GM18499 (cell line): ENCODE measurements at regions not wholly inside any gene's neighbourhood (a gene's known extent, or its start where the extent isn't known, plus 50 kb on each side); places are given as distances from the start of the nearest gene placed in this dataset.
"Not testable (repeated sequence)": the region's sequence is repeated elsewhere in the genome, so short reads cannot be mapped to it uniquely, and the experiment has no call there.

ENCODE experiments used
- ATAC-seq: cut with Tn5 transposase; IDR thresholded peaks from one replicate; pipeline ENCODE4 v1.9.1; 2021; ENCODE audit warnings: moderate number of reproducible peaks; ENCODE audit not compliant: insufficient read depth, unreplicated experiment

DNA sequence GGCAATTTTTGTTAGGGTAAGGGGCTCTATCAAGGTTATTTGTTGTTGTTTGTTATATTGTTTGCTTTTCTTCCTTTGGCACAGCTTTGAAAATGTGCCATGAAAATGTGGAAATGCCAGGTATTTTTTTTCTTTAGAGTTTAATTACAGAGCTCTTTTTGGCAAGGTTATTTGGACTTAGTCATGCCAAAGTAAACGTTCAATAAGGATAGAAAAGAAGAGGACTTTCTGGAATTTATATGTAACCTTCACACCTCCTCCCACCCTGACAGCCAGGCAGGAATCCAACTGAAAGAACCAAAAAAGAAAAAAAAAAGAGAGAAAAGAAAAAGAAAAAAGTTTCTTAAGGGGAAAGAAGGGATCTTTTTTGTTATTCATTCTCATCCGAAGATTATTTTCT is 217.8 kb downstream of the KITLG start:
- ATAC-seq, result no peak

DNA sequence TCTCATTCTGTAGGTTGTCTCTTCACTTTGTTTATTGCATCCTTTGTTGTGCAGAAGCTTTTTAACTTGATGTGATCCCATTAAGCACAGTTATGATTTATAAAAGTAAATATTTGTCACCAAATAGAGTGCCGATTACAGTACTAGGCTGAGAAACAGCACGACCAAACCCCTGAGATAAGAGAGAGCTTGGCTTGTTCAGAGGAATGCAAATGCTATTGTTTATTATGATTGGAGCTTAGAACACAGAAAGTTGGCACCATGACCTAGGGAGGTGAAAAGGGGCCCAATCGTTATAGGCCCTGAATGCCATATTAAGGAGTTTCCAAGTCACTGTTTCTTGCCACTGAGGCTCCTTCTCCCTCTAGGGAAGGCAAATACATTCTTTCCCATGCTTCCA is 214.9 kb downstream of the KITLG start:
- no peak for ATAC-seq

DNA sequence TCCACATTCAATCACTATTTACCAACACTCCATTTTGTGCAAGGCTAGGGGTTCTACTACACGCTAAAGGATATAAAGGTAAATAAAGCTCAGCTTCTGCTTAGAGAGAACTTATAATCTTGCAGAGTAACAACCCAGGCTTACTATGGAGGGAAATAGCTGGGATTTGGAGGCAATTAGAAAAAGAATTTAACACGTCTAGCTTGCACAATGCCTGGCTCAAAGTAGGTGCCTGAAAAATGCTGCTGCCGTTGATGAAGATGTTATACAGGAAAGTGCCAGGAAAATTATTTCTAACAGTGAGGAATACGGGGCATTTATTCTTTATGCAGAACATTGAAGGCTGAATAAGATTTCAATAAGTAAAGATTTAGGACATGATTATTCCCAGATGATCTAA is 214.2 kb downstream of the KITLG start:
- no peak for ATAC-seq

DNA sequence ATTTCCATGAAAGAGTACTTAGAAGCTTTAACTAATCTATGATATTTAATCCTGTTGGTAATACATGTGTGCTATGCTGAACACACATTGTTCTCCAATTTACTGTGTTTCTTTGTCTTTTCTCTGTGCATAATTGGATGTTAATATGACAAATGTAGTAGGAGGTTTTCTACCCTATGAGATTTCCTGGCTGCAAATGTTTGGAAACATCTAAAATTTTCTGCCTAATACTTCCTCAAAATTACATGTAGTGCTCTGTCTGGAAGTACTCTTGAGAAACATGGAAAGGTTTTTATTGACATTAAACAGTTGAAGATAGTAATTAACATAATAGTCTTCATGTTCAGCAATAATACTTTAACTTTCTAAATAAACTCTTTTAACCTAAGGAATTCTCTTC is 213.0 kb downstream of the KITLG start:
- ATAC-seq, result no peak

DNA sequence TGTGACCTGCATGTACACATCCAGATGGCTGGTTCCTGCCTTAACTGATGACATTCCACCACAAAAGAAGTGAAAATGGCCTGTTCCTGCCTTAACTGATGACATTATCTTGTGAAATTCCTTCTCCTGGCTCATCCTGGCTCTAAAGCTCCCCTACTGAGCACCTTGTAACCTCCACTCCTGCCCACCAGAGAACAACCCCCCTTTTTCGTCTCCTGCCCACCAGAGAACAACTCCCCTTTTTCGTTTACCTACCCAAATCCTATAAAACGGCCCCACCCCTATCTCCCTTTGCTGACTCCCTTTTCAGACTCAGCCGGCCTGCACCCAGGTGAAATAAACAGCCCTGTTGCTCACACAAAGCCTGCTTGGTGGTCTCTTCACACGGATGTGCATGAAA is 212.2 kb downstream of the KITLG start:
- ATAC-seq, result not testable (repeated sequence)

DNA sequence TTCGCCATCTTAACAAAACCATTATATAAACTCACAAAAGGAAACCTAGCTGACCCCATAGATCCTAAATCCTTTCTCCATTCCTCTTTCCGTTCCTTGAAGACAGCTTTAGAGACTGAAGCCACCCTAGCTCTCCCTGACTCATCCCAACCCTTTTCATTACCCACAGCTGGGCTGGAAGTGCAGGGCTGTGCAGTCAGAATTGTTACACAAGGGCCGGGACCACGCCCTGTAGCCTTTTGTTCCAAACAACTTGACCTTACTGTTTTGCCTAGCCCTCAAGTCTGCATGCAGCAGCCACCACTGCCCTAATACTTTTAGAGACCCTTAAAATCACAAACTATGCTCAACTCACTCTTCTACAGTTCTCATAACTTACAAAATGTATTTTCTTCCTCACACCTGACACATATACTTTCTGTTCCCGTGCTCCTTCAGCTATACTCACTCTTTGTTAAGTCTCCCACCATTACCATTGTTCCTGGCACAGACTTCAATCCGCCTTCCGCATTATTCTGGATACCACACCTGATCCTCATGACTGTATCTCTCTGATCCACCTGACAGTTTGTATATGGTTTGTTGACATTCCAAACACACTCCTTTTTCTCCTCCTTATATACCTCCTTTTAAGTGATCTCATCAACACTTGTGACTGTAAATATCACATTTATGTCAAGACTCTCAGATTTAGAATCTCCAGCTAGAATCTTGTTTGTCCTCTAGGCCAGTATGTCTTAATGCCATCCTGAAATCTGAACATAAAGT is 208.7 kb downstream of the KITLG start:
- no peak for ATAC-seq

DNA sequence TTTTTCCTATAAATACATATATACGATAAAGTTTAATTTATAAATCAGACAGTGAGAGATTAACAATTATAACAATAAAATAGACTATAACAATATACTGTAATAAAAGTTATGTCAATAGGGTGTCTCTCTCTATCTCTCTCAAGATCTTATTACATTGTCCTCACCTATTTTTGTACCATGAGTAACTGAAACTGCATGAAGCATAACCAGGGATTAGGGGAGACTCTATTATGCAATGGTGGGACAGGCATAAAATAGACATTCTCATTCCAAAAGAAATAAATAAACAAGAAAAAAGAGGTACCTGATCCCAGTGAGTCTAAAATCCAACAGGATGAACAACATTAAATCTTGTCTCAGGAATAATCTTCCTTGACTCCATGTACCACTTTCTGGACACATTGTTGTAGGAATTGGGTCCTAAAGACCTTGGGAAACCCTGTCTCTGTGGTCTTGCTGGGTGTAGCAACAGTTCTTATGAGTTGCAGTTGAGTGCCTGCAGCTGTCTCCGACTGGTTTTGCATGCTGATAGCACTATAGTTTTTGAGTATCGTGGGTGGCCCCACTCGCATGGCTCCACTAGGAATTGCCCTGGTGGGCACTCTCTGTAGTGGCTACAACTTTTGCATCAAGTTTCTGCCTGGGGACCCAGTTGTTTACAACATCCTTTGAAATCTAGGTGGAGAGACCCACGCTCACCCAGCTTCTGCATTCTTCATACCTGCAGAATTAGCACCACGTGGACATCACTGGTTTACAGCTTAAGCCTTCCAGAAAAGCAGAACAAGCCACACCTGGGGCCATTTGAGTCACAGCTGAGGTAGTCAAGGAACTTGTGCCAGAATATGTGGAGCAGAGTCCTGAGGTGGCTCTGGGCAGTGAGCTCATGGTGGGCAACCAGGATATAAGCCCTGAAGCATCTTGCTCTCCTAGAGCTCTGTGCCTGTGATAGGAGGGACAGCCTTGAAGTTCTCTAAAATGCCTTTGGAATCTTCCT is 204.7 kb downstream of the KITLG start:
- no peak for ATAC-seq

DNA sequence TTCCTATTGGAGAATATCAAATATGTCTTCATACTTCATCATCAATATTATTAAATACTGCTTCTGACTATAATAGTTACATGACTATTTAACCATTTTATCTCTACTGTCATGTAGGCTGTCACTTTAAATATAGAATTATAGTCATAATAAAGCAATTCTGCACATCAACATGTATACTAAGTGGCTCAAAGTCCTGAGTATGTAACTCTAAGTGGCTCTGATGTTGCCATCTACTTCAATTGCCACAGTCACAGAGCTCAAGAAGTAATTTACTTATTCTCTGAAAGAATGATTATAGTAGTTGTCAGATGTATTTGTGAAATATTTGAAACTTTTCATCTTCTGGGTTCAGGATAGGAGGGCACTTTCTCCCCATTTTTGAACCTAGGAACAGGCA is 202.3 kb downstream of the KITLG start:
- ATAC-seq, result no peak

DNA sequence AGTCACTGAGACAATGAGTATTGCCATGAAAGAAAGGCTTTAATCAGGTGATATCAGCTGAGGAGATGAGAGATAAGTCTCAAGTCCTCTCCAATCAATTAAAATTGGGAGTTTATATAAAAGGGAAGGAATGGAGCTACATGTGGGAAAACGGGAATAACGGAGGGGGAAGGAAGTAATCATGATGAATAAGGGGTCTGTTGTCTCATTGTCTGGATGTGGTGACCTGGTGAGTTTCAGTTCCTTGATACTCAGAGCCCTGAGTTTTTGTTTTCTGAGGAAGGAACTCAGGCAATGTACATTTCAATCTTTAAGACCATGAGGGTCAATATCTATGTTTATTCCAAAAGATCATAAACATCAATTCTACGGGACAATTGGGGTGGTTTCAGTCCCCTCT is 198.8 kb downstream of the KITLG start:
- ATAC-seq, result no peak

DNA sequence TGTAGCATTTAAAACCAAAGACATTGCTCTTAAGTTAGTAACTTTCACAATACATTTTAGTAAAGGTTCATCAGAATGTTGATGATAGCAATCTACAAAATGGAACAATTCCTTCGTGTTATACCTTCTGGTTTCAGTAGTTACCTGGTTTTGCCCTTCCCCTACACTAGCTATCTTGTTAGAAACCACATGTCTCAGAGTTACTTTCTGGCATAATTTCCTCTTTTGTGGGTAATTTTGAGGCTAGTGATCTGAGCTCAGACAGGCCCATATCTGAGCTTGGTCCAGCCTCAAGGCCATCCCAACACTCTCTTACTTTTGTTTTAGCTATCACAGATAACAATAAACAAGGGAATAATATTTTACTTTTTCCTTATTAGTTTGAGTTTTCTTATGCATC is 196.9 kb downstream of the KITLG start:
- no peak for ATAC-seq

DNA sequence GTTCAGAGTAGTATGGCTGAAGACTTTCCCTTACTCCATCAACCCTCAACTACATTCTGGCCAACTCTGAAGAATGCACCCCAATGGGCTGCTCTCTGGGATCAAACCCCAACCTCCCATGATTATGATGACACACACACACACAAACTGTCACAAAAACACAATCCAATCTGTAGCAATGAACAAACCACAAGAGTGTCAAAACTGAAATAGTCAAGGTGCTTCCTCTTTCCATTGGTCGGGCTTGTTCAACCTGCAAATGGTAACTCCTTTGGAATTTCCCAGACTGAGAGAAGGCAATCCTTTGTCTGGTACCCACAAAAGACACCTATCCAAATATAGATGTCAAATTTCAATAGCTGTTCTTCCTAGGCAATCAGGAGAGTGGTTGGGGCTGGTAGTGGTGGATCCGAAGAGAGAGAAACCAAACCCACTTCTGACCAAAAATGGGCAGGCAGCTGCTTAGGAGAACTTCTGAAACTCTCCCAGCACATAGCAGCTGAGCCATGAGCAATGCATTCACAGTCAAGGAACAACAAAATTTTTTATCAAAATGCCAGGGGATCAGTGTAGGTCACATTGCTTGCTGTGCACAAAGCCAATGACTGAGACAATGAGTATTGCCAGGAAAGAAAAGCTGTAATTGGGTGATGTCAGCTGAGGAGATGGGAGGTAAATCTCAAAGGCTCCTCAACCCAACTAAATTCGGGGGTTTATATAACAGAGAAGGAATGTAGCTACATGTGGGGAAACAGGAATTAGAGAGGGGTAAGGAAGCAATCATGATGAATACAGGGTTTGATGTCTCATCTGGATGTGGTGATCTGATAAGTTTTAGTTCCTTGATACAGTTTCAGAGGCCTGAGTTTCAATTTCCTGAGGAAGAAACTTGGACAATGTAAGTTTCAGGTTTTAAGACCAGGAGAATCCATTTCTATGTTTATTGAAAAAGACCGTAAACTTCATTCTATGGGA is 191.4 kb downstream of the KITLG start:
- no peak for ATAC-seq

DNA sequence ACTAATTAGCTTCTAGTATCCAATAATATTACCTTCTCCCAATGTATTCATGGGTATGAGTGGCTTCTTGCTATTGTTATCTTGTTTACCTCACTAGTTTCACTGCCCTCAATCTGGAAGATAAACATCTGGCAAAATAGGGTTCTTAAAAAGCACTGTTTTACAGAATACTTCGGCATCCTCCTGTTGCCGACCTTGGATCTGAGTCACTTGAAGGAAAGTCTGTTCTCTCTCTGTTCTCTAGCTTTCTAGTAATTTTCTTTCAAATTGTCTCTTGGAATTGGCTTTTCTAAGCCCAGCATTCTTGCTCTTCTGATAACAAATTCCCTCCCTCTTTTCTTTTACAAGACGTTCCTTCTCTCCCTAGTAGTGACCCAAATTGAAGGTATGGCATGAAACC is 189.5 kb downstream of the KITLG start:
- no peak for ATAC-seq

DNA sequence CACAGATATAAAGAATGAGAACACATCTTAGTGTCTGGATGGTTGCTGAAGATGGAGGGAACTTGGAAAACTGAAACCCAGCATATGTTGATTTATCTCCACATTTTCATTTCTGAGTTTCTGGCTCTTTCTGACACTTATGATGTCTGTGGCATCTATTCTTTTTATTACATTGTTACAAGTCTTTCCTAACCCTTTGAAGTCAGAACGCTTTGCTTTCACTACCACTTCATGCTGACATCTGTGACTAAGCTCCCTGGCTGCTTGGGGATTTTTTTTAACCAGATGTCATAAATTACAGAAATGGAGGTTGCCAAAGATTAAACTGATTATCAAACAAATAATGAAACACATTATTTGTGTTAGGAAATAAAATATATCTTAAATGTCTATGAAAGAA is 188.7 kb downstream of the KITLG start:
- ATAC-seq, result no peak

DNA sequence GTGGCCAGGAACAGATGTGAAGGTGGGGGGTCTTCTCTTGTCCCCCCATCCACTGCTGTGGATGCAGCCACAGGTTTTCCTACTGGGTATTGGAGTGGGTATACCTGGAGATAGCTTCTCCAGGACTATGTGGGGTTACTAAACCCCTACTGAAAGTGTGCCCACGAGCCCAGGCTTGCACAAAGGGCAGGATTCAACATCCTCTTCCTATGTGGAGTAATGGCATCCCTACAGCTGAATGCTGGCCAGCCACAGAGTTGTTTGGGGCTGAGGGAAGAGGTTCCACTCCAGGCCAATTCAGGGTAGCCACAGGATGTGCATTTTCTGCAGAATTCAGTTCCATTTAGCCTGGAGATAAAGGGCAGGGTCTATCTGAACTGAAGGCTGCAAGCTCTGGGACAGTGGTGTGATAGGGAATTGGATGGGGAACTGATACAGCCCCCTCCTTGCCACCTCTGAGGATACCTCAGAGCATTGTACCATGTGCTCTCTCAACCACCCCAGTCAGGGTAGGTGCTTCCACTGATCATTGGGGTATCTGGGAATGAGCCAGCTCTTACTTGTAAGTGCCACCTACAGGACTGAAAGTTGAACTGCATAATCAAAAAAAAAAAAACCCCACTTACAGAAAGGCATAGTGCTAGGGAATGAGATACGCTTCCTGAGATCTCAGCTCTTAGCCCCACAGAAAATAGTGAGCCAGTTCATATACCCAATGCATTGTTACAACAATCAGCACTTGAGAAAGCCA is 187.1 kb downstream of the KITLG start:
- no peak for ATAC-seq

DNA sequence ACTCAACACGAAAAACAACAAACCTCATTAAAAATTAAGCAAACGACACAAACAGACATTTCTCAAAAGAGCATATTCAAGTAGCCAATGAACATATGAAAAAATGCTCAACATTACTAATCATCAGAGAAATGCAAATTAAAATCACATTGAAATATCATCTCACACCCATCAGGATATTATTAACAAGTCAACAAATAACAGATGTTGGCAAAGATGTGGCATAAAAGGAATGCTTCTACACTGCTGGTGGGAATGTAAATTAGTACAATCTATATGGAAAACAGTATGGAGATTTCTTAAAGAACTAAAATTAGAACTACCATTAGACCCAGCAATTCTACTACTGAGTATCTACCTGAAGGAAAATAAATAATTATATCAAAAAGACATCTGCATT is 182.2 kb downstream of the KITLG start:
- no peak for ATAC-seq

DNA sequence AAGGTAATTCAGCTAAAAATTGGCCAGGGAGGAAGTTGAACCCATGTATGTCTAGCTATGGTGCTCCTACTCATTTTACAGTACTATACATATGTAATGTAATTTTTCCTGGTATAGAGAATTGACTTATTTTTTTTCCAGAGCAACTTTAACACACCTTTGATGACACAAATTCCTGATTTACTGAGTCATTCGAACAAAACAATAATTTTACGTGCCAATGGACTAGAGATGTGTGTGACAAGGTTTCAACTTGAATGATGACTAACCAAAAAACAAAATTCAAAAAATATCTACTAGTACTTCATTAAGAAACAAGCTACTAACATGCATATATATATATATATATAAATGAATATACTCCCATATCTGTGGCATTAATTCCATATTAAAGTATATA is 180.5 kb downstream of the KITLG start:
- ATAC-seq, result no peak

DNA sequence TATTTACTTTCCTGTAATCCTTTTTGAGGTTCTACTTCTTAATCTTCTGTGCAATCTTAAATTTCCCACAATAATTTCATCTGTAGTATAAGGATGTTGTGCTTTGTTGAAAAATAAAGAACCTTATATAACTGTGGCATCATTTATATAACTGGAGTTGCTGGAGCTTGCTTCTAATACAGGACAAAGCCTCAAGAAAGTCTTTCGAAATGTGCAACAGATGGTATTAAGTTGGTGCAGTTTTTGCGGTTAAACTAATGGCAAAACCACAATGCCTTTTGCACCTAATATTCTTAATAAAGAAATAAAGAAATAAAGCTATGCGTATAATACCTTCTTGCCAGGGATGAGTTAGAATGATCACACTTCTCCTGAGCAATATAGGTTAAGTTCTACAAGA is 180.0 kb downstream of the KITLG start:
- ATAC-seq, result no peak

DNA sequence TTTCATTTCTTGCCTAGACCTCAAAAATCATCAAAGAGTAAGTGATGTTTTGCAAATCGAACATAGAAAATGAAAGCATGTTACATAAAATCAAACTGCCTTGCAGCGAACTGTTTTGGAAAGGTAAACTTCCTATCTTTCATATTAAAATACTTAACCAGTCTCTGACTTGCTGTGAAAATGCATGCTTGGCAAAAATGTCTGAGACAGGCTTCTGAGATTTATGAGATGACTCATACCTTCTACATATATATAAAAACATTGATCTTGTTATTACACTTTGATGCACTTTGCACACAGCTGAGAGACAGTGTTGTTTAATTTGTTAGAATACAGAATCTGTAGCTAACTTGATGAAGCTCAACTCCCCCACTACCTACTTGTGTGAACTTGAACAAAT is 179.1 kb downstream of the KITLG start:
- no peak for ATAC-seq

DNA sequence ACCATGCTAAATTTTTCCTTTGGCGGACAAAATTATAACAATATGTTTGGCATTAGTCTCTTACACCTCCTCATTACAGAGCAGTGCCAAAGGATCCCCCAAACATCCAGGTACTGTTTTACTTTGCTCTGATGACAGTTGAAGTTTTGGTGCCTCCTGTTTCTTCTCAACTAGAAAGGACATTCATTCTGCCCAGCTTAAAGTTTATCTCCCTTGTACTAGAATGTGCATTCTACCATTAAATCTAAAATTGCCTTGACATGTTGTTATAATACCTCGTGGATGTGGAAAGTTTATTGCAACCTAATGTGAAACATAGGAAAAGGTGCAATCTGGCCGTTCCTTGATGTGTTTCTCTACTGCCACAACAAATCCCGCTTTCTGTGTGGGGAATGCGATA is 173.4 kb downstream of the KITLG start:
- ATAC-seq, result no peak

DNA sequence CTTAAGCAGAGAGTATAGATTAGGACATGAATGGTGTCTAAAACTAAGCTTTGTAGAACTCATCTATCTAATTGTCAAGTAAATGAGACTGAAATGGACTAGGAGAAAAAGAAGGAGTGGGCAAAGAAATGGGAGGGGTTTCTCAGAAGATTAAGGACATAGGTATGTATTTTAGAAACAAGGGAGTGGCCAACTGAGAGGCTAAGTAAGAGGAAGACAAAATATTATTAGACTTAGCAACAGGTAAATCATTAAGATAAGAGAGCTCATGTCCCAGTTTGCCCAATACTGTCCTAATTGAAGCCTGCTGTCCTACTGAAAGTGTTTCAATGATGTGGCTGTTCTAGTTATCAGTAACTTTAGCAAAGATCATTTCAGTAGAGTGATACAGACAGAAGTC is 171.4 kb downstream of the KITLG start:
- no peak for ATAC-seq
